K562 (cell line): ENCODE measurements at regions not wholly inside any gene's neighbourhood (a gene's known extent, or its start where the extent isn't known, plus 50 kb on each side); places are given as distances from the start of the nearest gene placed in this dataset.

Experiments used
- ATAC-seq: fragments of 200-7000 bp; cut with Tn5 transposase; 3 replicates; pipeline ENCODE4 v1.9.1; 2020; ENCODE audit warnings: moderate library complexity
- BruUV-seq: library from RNA; stranded (reverse); fragments of 400-500 nt; replicated peaks from 2 replicates; lab custom pipeline; 2021; lab: Mats Ljungman, UMichigan
- CTCF ChIA-PET: fragments of 300-600 bp; formaldehyde crosslinking; extraction: SDS; loops from one replicate; lab custom pipeline; 2021; ENCODE audit warnings: low intra/inter-chr PET ratio; lab: Yijun Ruan, JAX
- POLR2A ChIA-PET: fragments of 300-600, 350-650 bp; sonication (Branson Sonifier 250); formaldehyde crosslinking; extraction: SDS; loops from one replicate; lab custom pipeline; 2021; ENCODE audit warnings: antibody characterized with exemption, inconsistent platforms; lab: Yijun Ruan, JAX
- DNase-seq, 4 experiments: peaks; one replicate each; pipeline versions ENCODE4 v3.0.0 to v3.0.0-alpha.2; 2011 to 2018; ENCODE audit warnings: low spot score in 3 of 4, mixed read lengths in 3 of 4; ENCODE audit errors: extremely low read depth in 1 of 4
- FAIRE-seq: peaks from 2 replicates; lab custom pipeline; 2011; peaks lifted over from hg19 to GRCh38; lab: Jason Lieb, UNC
- H2AFZ ChIP-seq: 2 replicates; pipeline ENCODE4 v1.6.0; 2011; ENCODE audit warnings: low read depth, low read length, control low read depth, inconsistent platforms
- H3K27ac ChIP-seq: fragments of 200-600 bp; 3 replicates; pipeline ENCODE4 v1.8.0; 2011; ENCODE audit warnings: low read depth, mild to moderate bottlenecking, control low read depth, inconsistent platforms, low read length, moderate library complexity, mixed read lengths; ENCODE audit errors: extremely low read depth
- H3K27me3 ChIP-seq, 2 experiments: fragments of 300-600 bp in 1 of 2; 2 replicates in 1 of 2; 3 replicates in 1 of 2; pipeline versions ENCODE4 v1.6.0 to v1.8.0; 2011; ENCODE audit warnings: inconsistent platforms in 2 of 2, low read length in 2 of 2, mild to moderate bottlenecking in 1 of 2, mixed read lengths in 1 of 2, moderate library complexity in 1 of 2; ENCODE audit not compliant: control insufficient read depth in 2 of 2, insufficient read depth in 2 of 2
- H3K36me3 ChIP-seq: fragments of 300-600 bp; 3 replicates; pipeline ENCODE4 v1.8.0; 2011; ENCODE audit warnings: mild to moderate bottlenecking, low read length, inconsistent platforms; ENCODE audit not compliant: control insufficient read depth, insufficient read depth
- H3K4me1 ChIP-seq, 2 experiments: fragments of 200-600 bp in 1 of 2; replicated peaks in 1 of 2; 2 replicates in 1 of 2; 3 replicates in 1 of 2; pipeline versions ENCODE4 v1.5.1 to v1.8.0; 2011; ENCODE audit warnings: inconsistent platforms in 2 of 2, low read length in 2 of 2, mild to moderate bottlenecking in 1 of 2, mixed read lengths in 1 of 2, moderate library complexity in 1 of 2; ENCODE audit not compliant: control insufficient read depth in 2 of 2, insufficient read depth in 2 of 2
- H3K4me2 ChIP-seq: 2 replicates; pipeline ENCODE4 v1.6.1; 2011; ENCODE audit warnings: low read length, control low read depth, inconsistent platforms, mixed read lengths; ENCODE audit not compliant: insufficient read depth
- H3K4me3 ChIP-seq: fragments of 200-600 bp; sonication (generic), shearing (Covaris generic); 2 replicates; pipeline ENCODE4 v1.5.1; 2016; ENCODE audit warnings: control low read depth, inconsistent platforms
- H3K79me2 ChIP-seq: fragments of 200-600 bp; 3 replicates; pipeline ENCODE4 v1.8.0; 2011; ENCODE audit warnings: low read length, inconsistent platforms; ENCODE audit not compliant: control insufficient read depth, insufficient read depth
- H3K9ac ChIP-seq, 2 experiments: 2 replicates each; pipeline versions ENCODE4 v1.6.0 to v1.6.1; 2011; ENCODE audit warnings: low read depth in 2 of 2, low read length in 2 of 2, control low read depth in 1 of 2, inconsistent platforms in 1 of 2, mild to moderate bottlenecking in 1 of 2, mixed read lengths in 1 of 2; ENCODE audit not compliant: insufficient read depth in 1 of 2
- H3K9me1 ChIP-seq: one replicate; pipeline ENCODE4 v1.6.0; 2011; ENCODE audit warnings: inconsistent platforms, mild to moderate bottlenecking, low read length, moderate library complexity; ENCODE audit not compliant: control insufficient read depth, insufficient read depth
- H3K9me3 ChIP-seq: replicated peaks from 2 replicates; pipeline ENCODE4 v1.5.1; 2011; ENCODE audit warnings: low read depth, low read length, inconsistent platforms; ENCODE audit not compliant: control insufficient read depth, insufficient read depth
- H4K20me1 ChIP-seq: replicated peaks from 2 replicates; pipeline ENCODE4 v1.6.1; 2011; ENCODE audit warnings: low read length, inconsistent platforms, mixed read lengths; ENCODE audit not compliant: control insufficient read depth, insufficient read depth
- ADNP ChIP-seq: fragments of 200-800 bp; sonication (Bioruptor generic); IDR thresholded peaks from 2 replicates; pipeline ENCODE4 v1.6.1; 2016; ENCODE audit warnings: missing genetic modification characterization, missing compliant biosample characterization
- CEBPB ChIP-seq: fragments of 450-650 bp; IDR thresholded peaks from 2 replicates; pipeline ENCODE4 v1.6.1; 2016; ENCODE audit warnings: missing genetic modification characterization, missing compliant biosample characterization
- GTF2E2 ChIP-seq: fragments of 200-800 bp; sonication (Bioruptor generic); IDR thresholded peaks from 2 replicates; pipeline ENCODE4 v1.6.1; 2016; ENCODE audit warnings: missing genetic modification characterization, missing compliant biosample characterization
- HNRNPK ChIP-seq: fragments of 200-400 bp; formaldehyde crosslinking; IDR thresholded peaks from one replicate; pipeline ENCODE4 v1.6.1; 2018; ENCODE audit warnings: mild to moderate bottlenecking, low read depth, low read length; ENCODE audit not compliant: poor library complexity, severe bottlenecking
- JUNB ChIP-seq: fragments of 450-650 bp; formaldehyde crosslinking; conservative IDR thresholded peaks from 2 replicates; pipeline ENCODE4 v1.4.0; 2020; ENCODE audit warnings: mild to moderate bottlenecking
- JUND ChIP-seq, 2 experiments: IDR thresholded peaks; 2 replicates in 1 of 2; 3 replicates in 1 of 2; pipeline ENCODE4 v1.6.1; 2011; ENCODE audit warnings: borderline replicate concordance in 2 of 2, low read depth in 2 of 2, low read length in 2 of 2, improper control_type of control experiment in 1 of 2, missing biosample characterization in 1 of 2, missing genetic modification characterization in 1 of 2, missing genetic modification reagents in 1 of 2
- MTA1 ChIP-seq: fragments of 450-650 bp; IDR thresholded peaks from 2 replicates; pipeline ENCODE4 v1.6.1; 2017; ENCODE audit warnings: borderline replicate concordance
- NCOR1 ChIP-seq: fragments of 450-650 bp; IDR thresholded peaks from 2 replicates; pipeline ENCODE4 v1.6.1; 2016; ENCODE audit warnings: mild to moderate bottlenecking, moderate library complexity
- NELFE ChIP-seq: IDR thresholded peaks from 2 replicates; pipeline ENCODE4 v1.6.1; 2011; ENCODE audit warnings: mild to moderate bottlenecking; ENCODE audit not compliant: insufficient read depth, insufficient read length
- PPARD ChIP-seq: fragments of 250-450 bp; sonication (Bioruptor Pico); IDR thresholded peaks from 2 replicates; pipeline ENCODE4 v1.8.0; 2022; ENCODE audit warnings: inconsistent platforms, mild to moderate bottlenecking, moderate library complexity
- RAD51 ChIP-seq: fragments of 450-650 bp; IDR thresholded peaks from 2 replicates; pipeline ENCODE4 v1.7.1; 2016; ENCODE audit warnings: low read depth, mild to moderate bottlenecking, borderline replicate concordance
- RBM15 ChIP-seq: fragments of 200-400 bp; formaldehyde crosslinking; IDR thresholded peaks from 2 replicates; pipeline ENCODE4 v1.6.1; 2018; ENCODE audit warnings: mild to moderate bottlenecking, low read length, moderate library complexity; ENCODE audit not compliant: insufficient read depth
- STAT5B ChIP-seq: fragments of 250-450 bp; sonication (Bioruptor Pico); IDR thresholded peaks from 2 replicates; pipeline ENCODE4 v1.8.0; 2021; ENCODE audit warnings: mild to moderate bottlenecking, inconsistent platforms
- TCFL5 ChIP-seq: fragments of 250-450 bp; sonication (Bioruptor Pico); conservative IDR thresholded peaks from 2 replicates; pipeline ENCODE4 v1.6.1; 2021; ENCODE audit warnings: mild to moderate bottlenecking, moderate library complexity, matching md5 sums
- ZEB2 ChIP-seq: fragments of 450-650 bp; IDR thresholded peaks from 2 replicates; pipeline ENCODE4 v1.6.1; 2016
- ZNF140 ChIP-seq: fragments of 250-450 bp; sonication (Bioruptor Pico); IDR thresholded peaks from 2 replicates; pipeline ENCODE4 v1.8.0; 2021; ENCODE audit warnings: moderate library complexity, mild to moderate bottlenecking, inconsistent platforms
- ZNF280B ChIP-seq: fragments of 250-450 bp; sonication (Bioruptor Pico); IDR thresholded peaks from 2 replicates; pipeline ENCODE4 v1.5.1; 2021; ENCODE audit warnings: mild to moderate bottlenecking
- ZNF551 ChIP-seq: fragments of 250-450 bp; sonication (Bioruptor Pico); IDR thresholded peaks from 2 replicates; pipeline ENCODE4 v1.5.0; 2021; ENCODE audit warnings: mild to moderate bottlenecking, moderate library complexity
- WGBS: fragments of 100-300 bp; shearing (Covaris generic); methylation state at CpG from one replicate; pipeline ENCODE4 v1.1.6; 2016; ENCODE audit warnings: low coverage, mixed read lengths; ENCODE audit not compliant: insufficient coverage; ENCODE audit errors: missing lambda C conversion rate; 5-methylcytosine and 5-hydroxymethylcytosine counted together
- in situ Hi-C: fragments of 300-500 bp; cut with MboI; formaldehyde crosslinking; loops from 4 replicates; pipeline ENCODE4 v1.15.0; 2018; ENCODE audit warnings: inconsistent platforms, mixed read lengths
- intact Hi-C: fragments of 100-400 bp; cut with micrococcal nuclease; formaldehyde crosslinking; loops from 2 replicates; pipeline ENCODE4 v1.14.2; 2022
- TF ChIP-seq, protein P1 (sequence below): fragments of 450-650 bp; formaldehyde crosslinking; IDR thresholded peaks from 2 replicates; pipeline ENCODE4 v1.4.0; 2022; ENCODE audit warnings: missing genetic modification characterization

DNA sequence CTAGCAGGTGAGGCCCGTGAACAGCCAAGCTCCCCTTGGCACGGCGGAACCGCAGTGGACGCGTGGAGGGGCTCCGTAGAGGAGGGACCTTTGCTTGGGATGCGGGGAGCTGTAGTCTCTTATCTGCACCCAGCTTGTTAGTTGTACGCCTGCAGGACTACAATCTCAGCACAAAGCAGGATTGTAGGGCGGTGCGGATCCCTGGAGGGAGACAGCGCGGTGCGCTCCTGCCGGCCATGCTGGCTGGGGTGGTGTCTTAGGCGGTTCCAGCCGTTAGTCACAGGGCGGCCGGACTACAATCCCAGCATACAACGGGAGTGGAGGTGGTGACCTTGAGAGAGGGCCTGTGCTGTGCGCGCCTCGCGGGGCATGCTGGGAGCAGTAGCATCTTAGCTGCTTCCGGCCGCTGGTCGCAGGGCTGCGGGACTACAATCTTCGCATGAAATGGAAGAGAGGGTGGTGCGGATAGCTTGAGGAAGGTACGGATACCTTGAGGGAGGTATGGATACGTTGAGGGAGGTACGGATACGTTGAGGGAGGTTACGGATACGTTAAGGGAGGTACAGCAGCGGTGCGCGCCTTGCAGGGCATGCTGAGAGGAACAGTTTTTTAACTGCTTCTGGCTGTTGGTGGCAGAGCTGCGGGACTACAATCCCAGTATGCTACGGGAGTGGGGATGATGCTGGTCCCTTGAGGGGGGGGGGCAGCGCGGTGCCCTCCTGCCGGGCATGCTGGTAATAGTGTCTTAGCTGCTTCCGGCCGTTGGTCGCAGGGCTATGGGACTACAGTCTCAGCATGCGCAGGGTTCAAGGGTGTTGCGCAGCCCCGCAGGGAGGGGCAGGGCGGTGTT is 1419.1 kb downstream of the UQCRFS1 start:
- intact Hi-C loops = no loop called here
- no TSS peak for BruUV-seq
- POLR2A ChIA-PET = interaction anchor here (0.7 to 1.1 kb wide), 5 partner anchors 14 to 715 kb away, joined by 3 read pairs; no protein-coding TSS in a partner anchor
- TF ChIP-seq PPARD (CRISPR knock-in tag) = no peak
- TF ChIP-seq MTA1 = no peak
- no peak for TF ChIP-seq ZNF551 (CRISPR knock-in tag)
- TF ChIP-seq, protein P1, sequence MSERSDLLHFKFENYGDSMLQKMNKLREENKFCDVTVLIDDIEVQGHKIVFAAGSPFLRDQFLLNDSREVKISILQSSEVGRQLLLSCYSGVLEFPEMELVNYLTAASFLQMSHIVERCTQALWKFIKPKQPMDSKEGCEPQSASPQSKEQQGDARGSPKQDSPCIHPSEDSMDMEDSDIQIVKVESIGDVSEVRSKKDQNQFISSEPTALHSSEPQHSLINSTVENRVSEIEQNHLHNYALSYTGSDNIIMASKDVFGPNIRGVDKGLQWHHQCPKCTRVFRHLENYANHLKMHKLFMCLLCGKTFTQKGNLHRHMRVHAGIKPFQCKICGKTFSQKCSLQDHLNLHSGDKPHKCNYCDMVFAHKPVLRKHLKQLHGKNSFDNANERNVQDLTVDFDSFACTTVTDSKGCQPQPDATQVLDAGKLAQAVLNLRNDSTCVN (CRISPR knock-in tag) = no peak
- TF ChIP-seq ZNF140 (CRISPR knock-in tag) = no peak
- TF ChIP-seq ZEB2 = no peak
- no peak for TF ChIP-seq HNRNPK
- TF ChIP-seq NELFE = no peak
- TF ChIP-seq GTF2E2 (tag) = no peak
- TF ChIP-seq NCOR1 = no peak
- TF ChIP-seq ADNP (tag) = no peak
- no peak for TF ChIP-seq ZNF280B (CRISPR knock-in tag)
- peak; percentile 48; the same call in 1 of the 2 replicates for TF ChIP-seq JUND (IDR thresholded peaks at IDR 0.05; ENCODE audit: borderline replicate concordance, low read depth, low read length)
- TF ChIP-seq JUND (tag; IDR thresholded peaks at IDR 0.05; ENCODE audit: borderline replicate concordance, low read depth, low read length) = peak; percentile 53; the same call in 2 of the 3 replicates
- TF ChIP-seq JUNB (CRISPR knock-in tag) = no peak
- TF ChIP-seq TCFL5 (CRISPR knock-in tag) = no peak
- no peak; the same call in 1 of the 2 replicates for TF ChIP-seq CEBPB (tag)
- TF ChIP-seq RBM15 = no peak
- no peak for TF ChIP-seq RAD51
- no peak for TF ChIP-seq STAT5B (CRISPR knock-in tag)

More for the DNA sequence above, 1419.1 kb downstream of the UQCRFS1 start:
- peak overlapping the region; percentile 96 for H2AFZ ChIP-seq
- peak overlapping the region; percentile 100 for H3K4me2 ChIP-seq
- H3K27me3 ChIP-seq = no peaks in the 10 kb centered on the region
- peaks cover 20% of the 10 kb centered on the region for H3K36me3 ChIP-seq
- peak overlapping the region; percentile 87 for H3K27ac ChIP-seq
- H4K20me1 ChIP-seq = peaks cover 10% of the 10 kb centered on the region
- no peaks in the 10 kb centered on the region for H3K9me3 ChIP-seq
- in situ Hi-C loops = no loop called here
- DNase-seq (peak; percentile 83 to 95 (median 86)), ATAC-seq (peak; percentile 95), FAIRE-seq (peak; percentile 88)
- WGBS = under 1% methylated on average over 46 of the region's 51 CpGs
- H3K79me2 ChIP-seq = peaks cover 81% of the 10 kb centered on the region
- CTCF ChIA-PET = no interaction called here
- peak overlapping the region; percentile 87 to 94 for H3K9ac ChIP-seq
- peaks cover 8 to 14% of the 10 kb centered on the region in 2 experiments; a peak in 3 of 5 replicates for H3K4me1 ChIP-seq
- peak overlapping the region; percentile 78 for H3K4me3 ChIP-seq
- H3K9me1 ChIP-seq = no peaks in the 10 kb centered on the region
